ENCODE measurements at regions not wholly inside any gene's neighbourhood (a gene's known extent, or its start where the extent isn't known, plus 50 kb on each side); places are given as distances from the start of the nearest gene placed in this dataset.

DNA sequence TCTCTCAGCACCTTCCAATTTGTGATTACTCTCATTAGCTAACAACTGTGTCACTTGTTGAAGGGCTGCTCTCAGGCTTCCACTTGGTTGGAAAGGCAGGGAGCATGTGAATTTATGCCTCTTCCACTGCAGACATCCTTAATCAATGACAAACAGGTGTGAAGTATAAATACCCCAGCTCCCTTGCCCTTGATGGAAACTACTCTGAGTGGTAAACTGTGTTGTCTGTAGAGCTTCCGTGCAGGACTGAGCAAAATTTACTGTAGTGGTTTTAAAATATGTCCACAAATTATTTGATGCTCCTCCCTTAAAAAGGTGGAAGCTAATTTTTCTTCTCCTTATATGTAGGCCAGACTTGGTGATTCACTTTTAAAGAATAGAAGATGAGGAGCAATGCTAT lies 253.0 kb upstream of the TBX18 start:
- no peaks in the 10 kb centered on the region for H3K4me1 ChIP-seq
- no peak overlapping the region for H3K27ac ChIP-seq
- WGBS, 2 donors, result 91 to 100% methylated on average over 1 of the region's 1 CpG
- no peak for DNase-seq (ENCODE audit: low spot score in 2 of 2)
- no peak for TF ChIP-seq EP300 (IDR thresholded peaks at IDR 0.05)
- no peak for TF ChIP-seq POLR2A (IDR thresholded peaks at IDR 0.05)
- TF ChIP-seq, protein P1, sequence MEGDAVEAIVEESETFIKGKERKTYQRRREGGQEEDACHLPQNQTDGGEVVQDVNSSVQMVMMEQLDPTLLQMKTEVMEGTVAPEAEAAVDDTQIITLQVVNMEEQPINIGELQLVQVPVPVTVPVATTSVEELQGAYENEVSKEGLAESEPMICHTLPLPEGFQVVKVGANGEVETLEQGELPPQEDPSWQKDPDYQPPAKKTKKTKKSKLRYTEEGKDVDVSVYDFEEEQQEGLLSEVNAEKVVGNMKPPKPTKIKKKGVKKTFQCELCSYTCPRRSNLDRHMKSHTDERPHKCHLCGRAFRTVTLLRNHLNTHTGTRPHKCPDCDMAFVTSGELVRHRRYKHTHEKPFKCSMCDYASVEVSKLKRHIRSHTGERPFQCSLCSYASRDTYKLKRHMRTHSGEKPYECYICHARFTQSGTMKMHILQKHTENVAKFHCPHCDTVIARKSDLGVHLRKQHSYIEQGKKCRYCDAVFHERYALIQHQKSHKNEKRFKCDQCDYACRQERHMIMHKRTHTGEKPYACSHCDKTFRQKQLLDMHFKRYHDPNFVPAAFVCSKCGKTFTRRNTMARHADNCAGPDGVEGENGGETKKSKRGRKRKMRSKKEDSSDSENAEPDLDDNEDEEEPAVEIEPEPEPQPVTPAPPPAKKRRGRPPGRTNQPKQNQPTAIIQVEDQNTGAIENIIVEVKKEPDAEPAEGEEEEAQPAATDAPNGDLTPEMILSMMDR (IDR thresholded peaks at IDR 0.05), result no peak
- H3K27me3 ChIP-seq, result no peaks in the 10 kb centered on the region
- H3K4me3 ChIP-seq, result no peak overlapping the region
- H3K9me3 ChIP-seq, result no peaks in the 10 kb centered on the region
- no peaks in the 10 kb centered on the region for H3K36me3 ChIP-seq

DNA sequence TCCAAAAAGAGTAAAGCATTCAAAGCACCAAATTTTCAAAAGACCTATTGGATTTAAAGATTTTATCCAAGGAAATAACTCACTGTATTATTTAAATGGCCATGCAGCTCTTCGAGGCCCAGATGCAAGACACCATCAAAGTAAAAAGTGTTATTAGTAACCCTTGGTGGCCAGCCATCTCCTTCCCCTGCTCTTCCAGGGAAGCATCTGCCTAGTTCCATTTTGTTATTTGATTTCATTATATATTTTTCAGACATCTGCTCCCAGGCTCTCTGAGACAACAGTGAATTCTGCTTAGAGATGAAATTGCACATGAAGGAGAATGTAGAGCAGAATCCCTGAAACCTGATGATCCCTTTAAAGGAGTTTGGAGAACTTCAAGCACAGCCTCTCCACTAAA lies 252.3 kb upstream of the TBX18 start:
- Histone ChIP-seq H3K4me3 (no peak overlapping the region), H3K27ac (no peak overlapping the region), H3K36me3 (no peaks in the 10 kb centered on the region), H3K4me1 (no peaks in the 10 kb centered on the region), H3K9me3 (no peaks in the 10 kb centered on the region), H3K27me3 (no peaks in the 10 kb centered on the region)
- no peak for TF ChIP-seq EP300 (IDR thresholded peaks at IDR 0.05)
- TF ChIP-seq POLR2A (IDR thresholded peaks at IDR 0.05), result no peak
- TF ChIP-seq, protein P1 (IDR thresholded peaks at IDR 0.05), result no peak
- no peak for DNase-seq (ENCODE audit: low spot score in 2 of 2)
- 64 to 75% methylated on average over 1 of the region's 1 CpG for WGBS, 2 donors

DNA sequence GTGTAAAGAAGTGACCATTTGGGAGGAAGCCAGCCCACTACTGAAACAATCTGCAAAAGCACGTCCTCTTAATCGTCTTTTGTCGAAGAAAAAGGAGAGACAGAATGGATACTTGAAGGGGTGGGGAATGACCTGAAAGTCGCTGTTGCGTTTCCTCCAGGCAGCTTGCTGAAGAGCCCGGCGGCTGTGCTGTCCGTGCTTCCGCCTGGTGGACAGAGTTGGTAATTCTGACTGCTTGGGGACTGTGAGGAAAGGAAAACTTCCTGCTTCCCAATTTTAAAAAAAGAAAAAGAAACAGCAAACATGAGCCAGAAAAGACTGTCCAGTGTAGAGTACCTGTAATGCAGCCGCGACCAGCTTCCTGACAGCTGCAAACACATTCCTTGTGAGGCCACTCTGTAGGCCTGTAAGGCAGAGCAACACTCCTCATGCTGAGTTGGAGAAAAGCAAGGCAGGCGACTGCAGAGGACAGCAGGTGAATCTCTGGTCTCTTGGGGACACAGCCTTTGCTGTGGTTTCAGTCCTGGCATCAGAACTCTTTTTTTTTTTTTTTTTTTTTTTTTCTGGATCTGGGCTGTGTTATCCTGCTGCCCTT lies 251.1 kb upstream of the TBX18 start:
- WGBS, 2 donors, result 12 to 15% methylated on average over 12 of the region's 12 CpGs
- Histone ChIP-seq H3K4me1 (no peaks in the 10 kb centered on the region), H3K27me3 (no peaks in the 10 kb centered on the region), H3K4me3 (no peak overlapping the region), H3K9me3 (no peaks in the 10 kb centered on the region), H3K36me3 (no peaks in the 10 kb centered on the region), H3K27ac (no peak overlapping the region)
- TF ChIP-seq EP300 (IDR thresholded peaks at IDR 0.05), result no peak
- TF ChIP-seq, protein P1 (IDR thresholded peaks at IDR 0.05), result peak; percentile 46 to 85 (median 64)
- DNase-seq (ENCODE audit: low spot score in 2 of 2), result peak; percentile 63 to 87

DNA sequence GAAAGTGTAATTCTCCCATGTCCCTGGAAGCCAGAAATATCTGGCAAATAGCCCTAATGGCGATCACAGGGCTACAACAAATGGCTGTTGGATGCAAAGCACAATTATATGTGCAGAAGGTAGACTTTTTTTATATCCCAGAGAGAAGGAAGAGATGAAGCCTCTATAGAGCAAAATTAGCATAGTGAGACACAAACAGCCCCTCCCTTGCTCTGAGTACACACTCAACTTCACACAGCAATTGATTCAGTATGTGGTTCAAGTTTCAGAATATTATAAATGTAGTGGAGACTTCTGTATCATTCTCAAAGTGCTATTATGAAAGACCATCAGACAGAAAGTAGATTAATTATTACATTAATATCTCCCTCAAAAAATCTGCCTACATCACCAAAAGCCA lies 246.5 kb upstream of the TBX18 start:
- H3K36me3 ChIP-seq, result no peaks in the 10 kb centered on the region
- H3K27me3 ChIP-seq, result no peaks in the 10 kb centered on the region
- no peaks in the 10 kb centered on the region for H3K9me3 ChIP-seq
- 62 to 66% methylated on average over 1 of the region's 1 CpG for WGBS, 2 donors
- TF ChIP-seq, protein P1 (IDR thresholded peaks at IDR 0.05), result no peak
- no peak for TF ChIP-seq POLR2A (IDR thresholded peaks at IDR 0.05)
- TF ChIP-seq EP300 (IDR thresholded peaks at IDR 0.05), result no peak
- H3K4me1 ChIP-seq, result peaks cover 0 to 3% (median 0%) of the 10 kb centered on the region in 4 donors
- no peak for DNase-seq (ENCODE audit: low spot score in 2 of 2)
- no peak overlapping the region for H3K27ac ChIP-seq
- H3K4me3 ChIP-seq, result no peak overlapping the region

DNA sequence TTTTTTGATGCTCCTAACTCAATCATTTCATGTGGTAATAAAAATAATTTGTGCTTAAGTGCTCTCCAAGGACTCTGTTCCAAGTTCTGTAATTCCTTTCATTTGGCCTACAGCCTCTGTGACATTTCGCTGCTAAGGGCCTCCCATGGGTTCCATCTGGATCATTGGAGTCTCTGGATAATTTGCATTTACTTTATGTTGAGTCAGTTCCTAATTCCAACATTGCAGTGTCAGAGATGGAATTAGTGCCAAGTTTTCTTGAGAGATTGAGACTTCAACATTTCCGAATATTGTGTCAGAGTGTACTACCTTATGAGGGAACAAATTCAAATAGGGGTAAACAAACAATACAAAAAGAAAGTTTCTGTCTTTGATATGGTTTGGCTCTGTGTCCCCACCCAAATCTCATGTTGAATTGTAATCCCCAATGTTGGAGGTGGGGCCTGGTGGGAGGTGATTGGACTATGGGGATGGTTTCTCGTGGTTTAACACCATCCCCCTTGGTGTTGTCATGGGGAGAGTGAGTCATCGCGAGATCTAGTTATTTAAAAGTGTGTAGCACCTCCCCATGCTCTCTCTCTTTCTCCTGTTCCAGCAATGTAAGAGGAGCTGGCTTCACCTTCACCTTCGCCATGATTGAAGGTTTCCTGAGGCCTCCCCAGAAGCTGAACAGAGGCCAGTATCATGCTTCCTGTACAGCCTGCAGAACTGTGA lies 244.1 kb upstream of the TBX18 start:
- no peaks in the 10 kb centered on the region for H3K9me3 ChIP-seq

More for the DNA sequence above, 244.1 kb upstream of the TBX18 start:
- DNase-seq (ENCODE audit: low spot score in 2 of 2), result no peak
- Histone ChIP-seq H3K36me3 (no peaks in the 10 kb centered on the region), H3K4me1 (peaks cover 0 to 21% (median 0%) of the 10 kb centered on the region in 4 donors), H3K27ac (no peak overlapping the region), H3K27me3 (no peaks in the 10 kb centered on the region), H3K4me3 (no peak overlapping the region)
- TF ChIP-seq POLR2A (IDR thresholded peaks at IDR 0.05) (no peak), EP300 (IDR thresholded peaks at IDR 0.05) (no peak)
- TF ChIP-seq, protein P1 (IDR thresholded peaks at IDR 0.05), result no peak
- 71 to 81% methylated on average over 6 of the region's 6 CpGs for WGBS, 2 donors
